ENCODE measurements at regions not wholly inside any gene's neighbourhood (a gene's known extent, or its start where the extent isn't known, plus 50 kb on each side); places are given as distances from the start of the nearest gene placed in this dataset.
A peak's percentile ranks its signal among the peaks of the same experiment; 100 is the strongest.

DNA sequence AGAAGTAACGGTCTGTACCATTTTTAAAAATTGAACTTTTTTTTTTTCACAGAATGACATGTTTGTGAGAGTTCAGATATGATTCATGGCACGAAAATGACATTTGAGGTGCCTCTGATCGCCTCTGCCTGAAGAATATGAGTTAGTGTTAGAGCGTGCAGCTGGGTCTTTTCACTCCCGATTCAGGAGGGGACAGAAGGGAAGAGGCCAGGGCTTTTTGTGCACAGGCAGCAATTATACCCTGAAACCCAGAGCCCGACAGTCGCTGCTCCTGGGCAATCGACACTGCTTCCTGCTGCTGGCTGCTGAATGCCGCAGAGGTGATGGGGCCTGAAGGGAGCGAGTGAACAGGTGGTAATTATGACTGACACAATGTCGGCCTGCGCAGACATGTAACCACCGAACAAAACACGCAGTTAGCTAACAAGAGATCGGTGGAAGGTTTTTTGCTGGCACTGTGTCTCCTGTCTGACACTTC is 652.0 kb upstream of the NOX3 start:
- no peak for DNase-seq

DNA sequence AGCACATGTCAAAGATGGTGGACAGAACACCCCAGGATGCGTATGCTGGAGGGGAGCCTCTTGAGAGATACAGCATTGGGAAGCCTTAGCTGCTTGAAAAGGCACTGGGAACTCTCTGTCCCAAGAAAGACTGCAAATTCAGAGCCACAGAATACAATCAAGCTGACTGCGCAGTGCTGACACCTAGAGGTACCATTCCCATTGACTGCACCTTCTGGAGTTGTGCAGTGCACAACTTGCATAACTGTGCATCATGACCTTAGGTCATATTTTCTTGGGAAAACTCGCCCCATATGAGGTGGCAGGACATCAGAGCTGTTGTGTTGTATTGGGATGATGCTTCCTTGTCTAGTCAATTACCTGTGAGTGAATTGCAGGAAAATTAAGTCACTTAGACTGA is 646.5 kb upstream of the NOX3 start:
- no peak for DNase-seq

DNA sequence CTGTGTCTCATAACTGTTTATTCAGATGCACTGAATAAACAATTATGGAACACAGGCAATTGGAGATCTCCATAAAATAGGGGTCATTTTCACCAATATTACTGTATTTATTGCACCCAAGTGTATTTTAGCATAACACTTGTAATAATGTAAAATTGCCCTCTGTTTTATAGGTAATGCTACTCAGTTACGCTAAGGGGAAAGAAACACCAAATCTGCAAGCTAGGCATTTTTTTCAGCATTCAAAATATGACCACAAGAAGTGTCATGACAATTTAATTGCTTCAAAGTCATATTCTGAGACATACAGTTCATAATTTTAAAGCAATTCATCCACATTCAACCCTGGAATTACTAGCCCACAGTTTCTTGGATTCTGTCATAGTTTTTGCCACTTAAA is 643.2 kb upstream of the NOX3 start:
- no peak for DNase-seq

DNA sequence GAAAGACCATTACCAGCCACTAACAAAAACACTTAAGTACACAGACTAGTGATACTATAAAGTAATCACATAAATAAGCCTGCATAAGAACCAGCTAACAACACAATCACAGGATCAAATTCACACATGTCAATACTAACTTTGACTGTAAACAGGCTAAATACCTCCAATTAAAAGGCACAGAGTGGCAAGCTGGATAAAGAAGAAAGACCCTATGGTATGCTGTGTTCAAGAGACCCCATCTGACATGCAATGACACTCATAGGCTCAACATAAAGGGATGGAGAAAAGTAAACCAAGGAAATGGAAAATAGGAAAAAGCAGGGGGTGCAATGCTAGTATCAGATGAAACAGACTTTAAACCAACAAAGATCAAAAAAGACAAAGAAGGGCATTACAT is 631.8 kb upstream of the NOX3 start:
- no peak for DNase-seq

DNA sequence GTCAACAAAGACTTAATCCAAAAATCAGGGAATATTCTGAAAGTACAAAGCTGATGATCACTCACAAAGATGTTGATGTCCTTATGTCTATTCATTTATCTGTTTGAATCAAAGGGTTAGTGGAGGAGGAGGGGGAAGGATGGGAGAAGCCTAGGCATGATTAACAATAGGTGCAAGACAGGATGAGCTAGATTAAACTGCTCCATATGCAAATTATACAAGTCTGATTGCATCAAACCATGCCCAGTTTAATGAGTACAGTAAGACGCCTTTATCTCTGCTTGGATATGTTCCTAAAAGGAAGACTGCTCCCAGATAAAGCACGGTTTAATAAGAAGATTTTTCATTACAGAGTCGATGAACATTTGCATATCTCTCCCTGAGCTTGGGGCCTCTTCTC is 626.4 kb upstream of the NOX3 start:
- DNase-seq, result no peak

DNA sequence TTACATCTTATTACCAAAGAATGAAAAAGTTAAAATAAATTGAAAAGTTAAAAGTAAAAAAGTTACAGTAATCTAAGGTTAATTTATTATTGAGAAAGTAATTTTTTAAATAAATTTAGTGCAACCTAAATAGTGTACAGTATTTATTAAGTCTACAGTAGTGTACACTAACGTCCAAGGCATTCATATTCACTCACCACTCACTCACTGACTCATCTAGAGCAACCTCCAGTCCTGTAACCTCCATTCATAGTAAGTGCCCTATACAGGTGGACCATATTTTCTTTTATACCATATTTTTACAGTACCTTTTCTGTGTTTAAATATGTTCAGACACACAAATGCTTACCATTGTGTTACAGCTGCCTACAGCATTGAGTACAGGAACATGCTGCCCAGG is 624.7 kb upstream of the NOX3 start:
- no peak for DNase-seq

DNA sequence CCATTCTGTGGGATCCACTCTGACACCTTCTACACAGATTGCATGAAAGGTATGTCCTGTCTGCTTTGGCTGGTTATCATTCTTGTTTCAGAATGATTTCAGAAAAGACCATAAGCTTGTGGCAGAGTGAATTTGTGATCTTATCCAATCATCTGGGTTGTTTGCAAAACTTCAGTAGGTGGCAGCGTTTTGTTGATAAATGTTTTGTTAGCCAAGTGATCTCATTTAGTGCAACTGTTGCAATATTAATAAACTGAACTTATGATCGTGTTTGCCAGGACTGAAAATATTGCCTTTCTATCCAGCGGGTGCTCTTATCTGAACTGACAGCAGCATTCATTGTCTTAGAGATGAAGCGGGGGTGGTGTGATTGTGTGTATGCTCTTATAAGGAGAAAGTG is 613.2 kb upstream of the NOX3 start:
- DNase-seq, result no peak

DNA sequence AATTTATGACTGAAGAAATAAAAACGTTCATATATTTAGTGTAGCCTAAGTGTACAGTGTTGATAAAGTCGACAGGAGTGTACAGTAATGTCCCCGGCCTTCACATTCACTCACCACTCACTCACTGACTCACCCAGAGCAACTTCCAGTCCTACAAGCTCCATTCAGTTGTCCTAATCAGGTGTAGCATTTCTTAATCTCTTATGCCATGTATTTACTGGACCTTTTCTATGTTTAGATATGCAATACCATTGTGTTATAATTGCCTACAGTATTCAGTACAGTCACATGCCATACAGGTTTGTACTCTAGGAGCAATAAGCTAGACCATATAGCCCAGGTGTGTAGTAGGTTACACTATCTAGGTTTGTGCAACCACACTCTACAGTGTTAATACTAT is 610.2 kb upstream of the NOX3 start:
- no peak for DNase-seq

DNA sequence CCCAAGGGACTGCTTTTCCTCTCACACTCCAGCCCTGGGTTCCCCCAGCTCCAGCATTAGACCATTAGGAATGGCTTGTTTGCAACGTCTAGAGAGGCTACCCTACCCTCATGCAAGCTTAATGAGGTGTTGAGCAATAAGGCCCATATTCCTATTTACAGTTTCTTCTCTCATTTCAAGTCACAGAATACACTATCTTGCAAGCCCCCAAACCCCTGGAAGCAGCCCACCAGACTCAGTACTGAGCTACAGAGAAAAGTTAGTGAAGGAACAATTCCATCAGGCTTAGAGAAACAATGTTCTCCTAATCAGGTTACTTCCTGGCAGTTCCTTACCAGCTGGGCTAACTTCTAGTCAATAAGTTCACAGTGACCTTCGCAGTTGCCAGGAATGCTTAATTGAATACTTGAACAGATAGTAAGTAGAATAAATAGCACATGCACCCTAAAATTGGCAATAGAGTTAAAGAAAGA is 606.5 kb upstream of the NOX3 start:
- no peak for DNase-seq

DNA sequence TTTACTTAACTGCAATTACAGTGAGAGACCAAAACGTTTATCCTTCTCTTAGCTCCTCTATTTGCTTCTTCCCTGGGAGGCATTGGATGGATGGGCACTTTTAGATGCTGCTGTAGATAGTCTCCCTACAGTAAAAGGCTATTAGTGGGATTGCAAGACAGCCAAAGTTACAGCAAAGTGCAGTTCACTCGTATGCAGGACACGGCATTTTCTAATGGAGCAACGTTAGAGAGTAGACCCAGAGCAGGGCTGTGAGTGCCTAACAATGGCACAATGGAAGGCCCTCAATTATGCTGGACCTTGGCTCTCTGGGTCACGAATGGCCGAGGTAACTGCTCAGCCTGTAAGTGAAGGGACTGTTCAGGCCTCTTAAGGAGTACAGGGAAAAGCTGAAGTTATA is 605.8 kb upstream of the NOX3 start:
- DNase-seq, result no peak

DNA sequence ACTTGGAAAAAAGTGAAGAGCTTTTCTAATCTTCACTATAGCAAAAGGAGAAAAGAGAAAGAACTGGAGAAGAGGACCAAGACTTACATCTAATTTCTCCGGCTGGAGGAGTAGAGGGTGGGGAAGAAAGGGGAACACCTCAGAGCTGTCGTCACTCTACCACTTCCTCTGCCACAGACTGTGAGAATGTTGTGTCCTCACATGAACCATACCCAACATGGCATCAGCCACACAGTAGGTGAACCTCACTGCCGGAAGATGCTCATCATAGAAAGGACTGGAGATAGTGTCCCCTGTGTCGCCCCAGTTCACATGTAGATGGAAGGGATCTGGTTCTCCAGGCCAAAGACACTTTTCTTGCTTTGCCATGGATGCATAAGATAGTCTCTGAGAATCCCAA is 604.4 kb upstream of the NOX3 start:
- DNase-seq, result no peak

DNA sequence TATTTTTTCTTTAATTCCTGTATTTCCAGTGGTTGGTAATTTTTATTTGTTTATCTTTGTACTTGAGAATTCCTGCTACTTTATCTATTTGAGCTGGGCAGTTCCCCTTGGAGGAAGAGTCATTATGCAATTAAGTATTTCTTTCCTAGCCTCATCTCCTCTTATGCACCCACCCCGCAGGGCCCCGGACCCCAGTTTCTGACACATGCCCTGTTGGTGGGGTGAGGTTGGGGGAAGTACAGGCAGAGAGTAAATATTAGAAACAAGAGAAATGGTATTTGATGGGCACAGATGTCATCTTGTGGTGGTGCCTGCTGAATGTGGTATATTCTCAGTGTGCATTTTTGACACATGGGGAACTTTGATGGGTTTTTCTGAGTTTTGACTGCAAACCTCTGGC is 602.7 kb upstream of the NOX3 start:
- DNase-seq, result no peak

DNA sequence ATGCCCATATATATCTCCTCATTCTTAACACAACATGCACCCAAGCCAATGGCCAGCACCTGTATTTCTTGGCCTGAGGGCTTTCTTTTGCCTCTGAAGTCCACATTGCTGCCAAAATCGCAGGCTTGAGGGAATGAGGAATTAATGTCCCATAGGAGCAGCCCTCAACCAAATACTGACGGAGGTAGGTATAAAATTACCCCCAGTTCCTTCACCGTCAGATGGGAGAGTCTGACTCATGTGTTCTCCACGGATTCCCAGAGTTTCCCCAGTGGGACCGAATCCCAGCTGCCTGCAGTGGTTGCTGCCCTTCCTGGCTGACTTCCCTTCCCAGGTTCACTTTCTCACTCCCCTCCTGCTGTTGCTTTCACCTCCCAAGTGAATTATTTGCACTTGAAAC is 602.2 kb upstream of the NOX3 start:
- DNase-seq, result no peak

DNA sequence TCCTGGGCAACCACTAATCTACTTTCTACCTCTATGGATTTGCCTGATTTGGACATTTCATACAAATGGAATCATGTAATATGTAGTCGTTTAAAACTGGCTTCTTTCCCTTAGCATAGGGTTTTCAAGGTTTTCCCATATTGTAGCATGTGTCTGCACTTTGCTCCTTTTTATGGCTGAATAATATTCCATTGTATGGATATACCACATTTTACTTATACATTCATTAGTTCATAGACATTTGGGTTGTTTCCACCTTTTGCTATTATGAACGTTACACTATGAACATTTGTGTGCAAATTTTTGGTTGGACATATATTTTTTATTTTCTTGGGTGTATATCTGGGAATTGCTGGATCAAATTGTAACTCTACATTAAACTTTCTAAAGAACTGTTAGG is 600.4 kb upstream of the NOX3 start:
- DNase-seq, result no peak

DNA sequence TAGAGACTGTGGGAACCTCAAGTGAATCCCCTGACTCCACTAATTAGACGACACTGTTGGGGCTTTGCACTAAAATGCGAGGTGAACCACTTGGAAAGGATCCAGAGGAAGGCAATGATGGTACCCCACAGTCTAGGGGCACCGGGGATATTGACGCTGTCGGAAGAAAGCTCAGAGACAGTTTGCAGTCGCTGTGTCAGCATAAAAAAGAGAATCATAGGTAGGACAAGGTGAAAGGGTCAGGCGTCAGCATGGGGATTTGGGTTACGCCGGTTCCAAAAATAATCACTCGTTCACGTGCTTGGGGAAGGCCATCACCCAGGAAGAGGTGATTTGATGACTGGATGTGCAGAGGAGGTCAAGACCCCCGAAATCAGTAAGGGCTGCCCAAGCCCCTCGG is 598.0 kb upstream of the NOX3 start:
- no peak for DNase-seq

DNA sequence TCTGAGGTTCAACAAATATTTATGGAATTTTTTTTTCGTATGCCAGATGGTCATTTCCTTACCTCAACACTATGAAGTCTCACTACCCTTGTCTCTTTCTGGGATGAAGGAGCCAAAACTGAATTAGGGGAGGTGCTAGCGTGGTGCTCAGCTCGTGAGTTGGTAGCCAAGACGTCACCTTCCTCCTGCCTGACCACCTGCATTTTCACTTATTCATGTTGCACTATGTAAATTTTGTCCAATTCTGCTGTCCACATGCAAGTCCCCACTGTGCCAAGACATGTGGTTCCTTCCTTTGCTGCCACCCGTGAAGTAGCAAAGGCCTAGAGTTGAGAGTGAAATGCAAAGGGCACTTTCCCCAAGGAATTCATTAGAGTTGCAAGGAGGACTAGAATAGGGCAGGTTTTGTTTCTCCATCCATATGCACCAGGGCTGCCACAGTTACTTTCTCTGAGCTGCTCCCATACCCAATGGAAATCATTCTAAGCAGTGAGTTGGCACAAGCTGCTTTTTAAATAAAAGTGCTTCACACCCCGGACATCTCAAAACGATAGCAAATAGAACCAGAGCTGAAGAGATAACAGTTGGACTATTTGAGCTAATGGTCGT is 591.3 kb upstream of the NOX3 start:
- no peak for DNase-seq

DNA sequence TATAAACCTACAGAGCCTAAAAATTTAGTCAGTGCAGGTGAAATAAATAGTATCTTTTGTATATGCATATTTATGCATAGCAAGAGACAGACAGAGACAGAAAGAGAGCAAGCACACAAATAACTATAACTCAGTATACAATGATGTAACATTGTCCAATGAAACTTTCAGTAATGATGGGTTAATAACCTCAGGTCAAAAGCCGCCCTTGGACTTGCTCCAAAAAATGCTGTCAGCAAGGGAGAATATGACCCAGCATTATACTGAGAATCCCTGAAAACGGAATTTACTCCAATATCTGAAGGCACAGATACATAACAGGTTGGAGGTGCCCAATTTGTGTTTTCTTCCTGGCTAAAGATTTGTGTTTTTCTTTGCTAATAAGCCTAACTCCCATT is 590.6 kb upstream of the NOX3 start:
- no peak for DNase-seq

DNA sequence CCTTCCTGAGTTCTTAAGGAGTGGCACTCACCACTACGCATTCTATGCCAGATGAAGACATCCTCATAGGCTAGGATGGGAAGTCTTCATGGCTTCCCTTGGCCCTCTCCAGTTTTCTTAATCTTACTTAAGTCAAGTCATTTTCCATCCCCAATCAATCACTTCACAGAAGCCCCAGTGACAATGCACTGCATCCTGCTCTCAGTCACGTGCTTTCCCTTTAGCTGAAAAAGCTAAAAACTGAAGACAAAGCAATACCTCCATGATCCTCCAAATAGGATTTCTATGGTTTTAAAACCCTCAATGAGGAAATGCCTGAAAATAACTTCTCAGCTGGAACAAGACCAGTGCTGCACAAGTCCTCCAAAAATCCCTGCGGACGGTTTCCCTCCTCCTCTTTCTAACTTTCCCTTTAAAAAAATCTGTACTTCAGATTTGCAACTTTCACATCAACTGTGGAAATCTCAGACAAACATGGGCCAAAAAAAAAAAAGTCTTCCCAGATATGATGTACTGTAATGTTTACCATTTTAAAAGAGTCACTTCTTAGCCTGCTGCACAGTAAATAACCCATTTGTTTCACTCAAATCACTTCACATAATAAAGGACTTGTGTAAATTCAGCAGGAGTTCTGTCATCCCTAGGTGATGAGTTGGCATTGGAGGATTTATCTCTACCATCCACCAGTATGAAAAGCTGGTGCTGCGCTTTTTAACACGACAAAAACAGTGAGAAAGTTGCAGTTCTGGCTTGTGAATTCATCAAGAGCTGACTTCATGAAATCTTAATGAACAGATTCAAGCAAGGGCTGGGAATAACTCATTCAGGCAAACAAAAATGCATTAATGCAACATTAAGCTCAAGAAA is 590.0 kb upstream of the NOX3 start:
- DNase-seq, result no peak

DNA sequence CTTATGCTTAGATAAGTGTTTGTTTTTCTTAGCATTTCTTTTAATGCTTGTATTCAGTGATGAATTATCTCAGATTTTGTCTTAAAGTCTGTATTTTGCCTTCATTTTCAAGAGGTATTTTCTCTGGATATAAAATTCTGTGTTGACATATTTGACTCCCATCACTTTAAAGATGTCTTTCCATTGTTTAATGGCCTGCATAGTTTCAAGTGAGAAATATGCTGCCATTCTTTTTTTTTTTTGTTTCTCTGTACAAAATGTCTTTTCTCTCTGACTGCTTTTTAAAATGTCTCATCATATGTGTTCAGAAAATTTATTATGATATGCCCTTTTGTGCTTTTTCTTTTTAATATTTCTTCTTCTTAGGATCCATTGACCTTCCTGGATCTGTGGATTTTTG is 578.0 kb upstream of the NOX3 start:
- no peak for DNase-seq

DNA sequence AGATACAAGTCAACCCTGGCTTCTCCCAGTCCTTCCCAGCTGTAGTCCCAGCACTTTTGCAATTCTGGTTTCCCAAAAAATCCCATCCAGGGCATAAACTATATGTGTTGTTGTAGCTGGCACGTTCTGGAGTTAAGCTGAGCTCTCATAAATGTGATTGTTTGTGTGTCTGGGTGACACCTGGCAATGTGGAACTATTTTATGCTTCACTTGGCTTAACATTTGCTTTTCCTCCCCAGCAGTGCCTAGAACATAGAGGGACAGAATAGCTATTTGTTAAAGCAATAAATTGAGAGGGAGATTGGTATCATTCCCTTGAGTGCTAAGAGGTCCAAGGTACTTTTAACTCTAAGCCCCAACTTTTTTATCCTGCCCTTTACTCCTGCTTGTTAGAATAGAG is 575.9 kb upstream of the NOX3 start:
- no peak for DNase-seq

DNA sequence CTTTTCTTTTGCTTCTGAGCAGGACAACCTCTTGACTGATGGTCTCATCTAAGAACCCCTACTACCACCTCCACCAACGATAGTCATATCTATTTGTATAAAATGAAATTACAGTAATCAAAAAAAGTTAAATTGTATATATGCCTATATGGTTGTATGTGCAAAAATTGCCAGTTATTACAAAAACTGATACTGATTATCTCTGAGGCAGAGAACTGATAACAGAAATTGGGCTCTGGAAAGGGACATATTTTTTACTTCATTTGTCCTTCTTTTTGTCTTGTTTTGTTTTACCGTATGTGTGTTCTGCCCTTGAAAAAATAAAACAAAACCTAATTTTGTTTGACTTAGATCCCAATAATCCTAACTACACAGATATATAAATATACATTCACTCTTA is 574.4 kb upstream of the NOX3 start:
- no peak for DNase-seq

DNA sequence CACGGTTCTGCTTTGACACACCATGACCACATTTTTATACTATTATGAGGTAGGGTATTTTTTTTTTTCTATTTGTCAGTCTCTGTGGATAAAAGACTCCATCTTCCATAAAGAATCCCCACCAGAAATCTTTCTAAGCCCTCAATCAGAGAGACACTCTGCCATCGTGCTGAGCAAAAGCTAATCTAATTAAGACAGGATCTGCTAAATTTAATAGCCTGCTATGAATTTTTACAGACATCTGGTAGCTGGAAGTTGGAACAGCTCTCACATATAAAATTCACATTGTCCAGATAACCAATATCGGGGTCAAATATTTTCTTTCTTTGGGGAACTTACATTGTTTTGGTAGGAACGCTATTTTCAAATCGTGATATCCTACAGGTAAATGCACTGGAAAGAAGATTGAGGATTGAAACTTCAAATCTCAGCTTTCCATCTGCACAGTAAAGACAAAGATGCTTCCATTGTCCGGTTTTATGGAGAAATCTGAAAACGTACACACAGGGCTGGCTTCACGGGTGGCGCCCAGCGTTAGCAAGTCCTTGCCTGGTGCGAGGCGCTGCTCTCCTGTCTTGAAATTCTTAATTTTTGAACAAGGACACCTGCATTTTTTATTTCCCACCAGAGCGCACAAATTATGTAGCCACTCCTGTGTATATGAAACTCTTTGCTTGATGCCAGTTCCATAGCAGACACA is 573.8 kb upstream of the NOX3 start:
- no peak for DNase-seq

DNA sequence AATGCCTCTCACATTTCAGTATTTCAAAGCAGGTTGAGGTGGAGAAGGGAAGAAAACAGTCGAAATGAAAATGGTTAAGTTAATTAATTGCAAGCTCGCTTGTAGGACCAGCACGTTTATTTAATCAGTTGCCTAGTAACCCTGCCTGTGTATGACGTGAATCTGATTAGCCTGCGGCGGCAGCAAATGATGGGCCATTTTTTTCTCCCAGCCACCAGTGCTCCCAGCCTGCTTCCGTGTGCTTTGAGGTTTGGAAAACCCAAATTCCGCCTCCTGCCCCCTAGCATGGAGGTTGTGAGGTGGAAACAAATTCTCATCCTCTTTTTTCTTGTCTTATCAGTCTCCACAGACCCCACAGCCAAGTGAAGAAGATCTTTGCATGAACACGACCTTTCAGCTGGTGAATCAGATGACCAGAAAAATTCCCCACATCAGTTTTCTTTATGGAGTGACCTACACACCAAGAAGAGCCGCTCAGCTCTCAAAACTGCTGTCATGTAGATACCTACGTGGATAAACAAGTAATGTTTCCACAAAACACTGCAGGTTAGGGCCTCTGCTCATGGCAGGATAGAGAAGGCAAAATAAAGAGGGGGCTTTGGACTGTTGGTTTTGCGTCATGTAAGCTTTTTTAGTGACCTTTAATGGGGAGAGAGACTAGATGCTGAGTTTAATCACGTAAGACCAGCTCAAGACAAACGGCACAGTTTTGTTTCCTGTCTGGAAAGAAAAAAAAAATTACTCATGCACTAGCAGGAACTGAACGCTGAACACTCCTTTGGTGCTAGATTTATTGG is 572.9 kb upstream of the NOX3 start:
- peak; percentile 62 for DNase-seq
